ENCODE measurements at regions not wholly inside any gene's neighbourhood (a gene's known extent, or its start where the extent isn't known, plus 50 kb on each side); places are given as distances from the start of the nearest gene placed in this dataset.

DNA sequence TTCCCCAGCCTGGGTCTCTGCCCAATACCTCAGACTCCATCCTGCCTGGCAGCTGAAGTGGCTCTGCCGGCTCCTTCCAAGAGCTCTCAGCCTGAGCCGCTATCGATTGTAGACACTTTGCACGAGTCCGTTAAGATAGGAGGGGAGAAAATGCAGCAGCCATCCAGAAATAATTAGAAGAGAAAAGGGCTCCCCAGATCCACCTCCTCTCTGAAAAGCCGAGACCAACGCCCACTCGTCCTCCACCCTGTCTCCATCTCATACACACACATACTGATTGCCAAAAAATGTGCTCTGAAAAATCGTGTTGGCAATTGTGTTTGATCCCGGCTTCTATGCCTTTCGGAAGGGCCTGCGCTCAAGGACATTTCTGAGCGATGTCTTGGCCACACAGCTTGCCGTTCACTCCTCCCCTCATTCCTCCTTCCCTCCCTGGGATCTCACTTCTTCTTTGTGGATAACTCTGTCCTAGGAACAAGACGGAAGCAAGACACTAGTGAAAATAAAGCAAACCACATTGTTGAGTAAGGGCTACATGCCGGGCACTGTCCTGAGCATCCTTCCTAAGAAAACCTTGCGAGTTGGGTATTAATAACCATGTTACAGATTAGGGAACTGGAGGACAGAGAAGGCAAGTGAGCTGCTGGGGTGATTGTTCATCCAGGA lies 372.8 kb upstream of the MYT1L start:
- no peak for DNase-seq

DNA sequence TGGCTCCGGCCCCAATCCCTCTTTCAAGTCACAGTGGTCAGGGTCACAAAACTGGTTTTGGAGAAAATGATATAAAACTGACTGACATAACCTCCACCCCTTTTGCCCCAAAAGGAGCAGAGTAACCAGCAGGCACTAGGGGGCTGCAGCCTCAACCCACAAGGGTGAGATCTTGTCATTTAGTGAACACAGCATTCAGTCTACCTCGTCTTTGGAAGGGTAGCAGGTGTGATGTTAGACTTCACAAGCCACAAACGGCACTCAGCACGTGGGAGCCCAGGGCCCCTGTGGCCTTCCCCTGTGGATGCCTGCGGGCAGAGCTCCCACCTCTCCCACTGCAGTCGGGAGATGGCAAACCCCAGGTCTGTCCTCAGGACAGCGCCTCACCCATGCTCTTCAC lies 372.1 kb upstream of the MYT1L start:
- no peak for DNase-seq

GRCh38 chr2:2702385-2702784 lies 371.3 kb upstream of the MYT1L start:
- DNase-seq: no peak

DNA sequence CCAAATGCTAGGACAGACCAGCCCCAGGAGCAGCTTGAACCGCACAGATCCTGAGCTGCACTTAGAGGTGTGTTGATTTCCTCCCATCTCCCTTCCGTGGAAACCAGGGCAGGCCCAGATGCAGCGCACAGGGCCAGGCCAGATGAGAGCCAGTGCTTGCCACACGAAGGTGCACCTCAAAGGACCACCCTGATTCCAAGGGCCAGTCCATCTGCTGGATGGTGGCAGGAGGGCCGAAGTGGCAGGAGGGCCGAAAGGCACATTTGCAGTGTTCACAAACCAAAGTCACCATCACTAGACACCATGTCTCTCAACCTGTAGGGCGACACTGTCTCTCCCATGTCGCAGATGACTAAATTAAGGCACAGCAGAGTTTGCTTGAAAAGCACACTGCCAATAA lies 370.7 kb upstream of the MYT1L start:
- no peak for DNase-seq

DNA sequence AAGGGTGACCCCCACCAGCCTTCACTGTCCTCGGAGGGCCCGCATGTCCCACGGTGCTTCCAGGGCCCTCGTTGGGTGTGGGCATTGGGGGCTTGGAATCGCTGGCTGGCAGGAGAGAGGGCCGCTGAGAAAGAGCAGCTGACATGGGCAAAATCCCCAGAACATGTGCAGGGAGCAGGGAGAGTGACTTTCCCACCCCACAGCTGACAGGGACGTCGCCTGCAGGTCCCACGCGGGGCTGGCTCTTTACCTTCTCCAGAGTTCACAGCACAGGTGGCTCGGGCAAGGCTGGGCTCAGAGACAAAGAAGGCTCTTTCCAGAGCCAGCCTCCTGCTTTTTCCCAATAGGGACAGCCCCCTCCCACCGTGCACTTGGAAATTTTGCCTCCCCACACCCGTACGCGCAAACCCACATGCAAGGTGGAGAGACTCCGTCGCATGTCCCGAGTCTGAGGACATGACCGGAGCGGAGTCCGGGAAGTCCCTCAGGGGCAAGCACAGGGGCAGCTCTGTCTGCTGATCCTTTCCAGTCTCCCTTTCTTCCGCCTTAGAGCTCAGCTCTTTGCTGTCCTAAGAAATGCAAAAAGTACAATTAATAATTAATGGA lies 370.2 kb upstream of the MYT1L start:
- no peak for DNase-seq

DNA sequence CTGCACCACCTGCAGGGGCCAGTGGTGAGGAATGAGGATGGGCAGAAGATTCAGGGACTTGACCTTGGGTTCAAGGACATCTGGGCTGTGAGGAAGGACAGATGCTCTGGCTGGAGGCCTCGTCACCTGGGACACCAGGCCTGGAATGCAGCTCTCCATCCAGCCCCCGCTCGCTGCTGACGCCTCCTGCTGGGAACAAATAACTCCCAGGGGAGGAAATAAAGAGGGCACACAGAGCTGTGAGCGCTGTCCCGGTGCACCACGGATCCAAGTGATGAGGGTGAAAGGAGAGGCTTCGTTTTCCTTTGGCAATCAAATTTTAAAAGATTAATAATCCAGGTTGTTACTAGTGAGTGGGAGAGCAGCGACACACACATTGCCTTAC lies 368.0 kb upstream of the MYT1L start:
- DNase-seq: no peak

DNA sequence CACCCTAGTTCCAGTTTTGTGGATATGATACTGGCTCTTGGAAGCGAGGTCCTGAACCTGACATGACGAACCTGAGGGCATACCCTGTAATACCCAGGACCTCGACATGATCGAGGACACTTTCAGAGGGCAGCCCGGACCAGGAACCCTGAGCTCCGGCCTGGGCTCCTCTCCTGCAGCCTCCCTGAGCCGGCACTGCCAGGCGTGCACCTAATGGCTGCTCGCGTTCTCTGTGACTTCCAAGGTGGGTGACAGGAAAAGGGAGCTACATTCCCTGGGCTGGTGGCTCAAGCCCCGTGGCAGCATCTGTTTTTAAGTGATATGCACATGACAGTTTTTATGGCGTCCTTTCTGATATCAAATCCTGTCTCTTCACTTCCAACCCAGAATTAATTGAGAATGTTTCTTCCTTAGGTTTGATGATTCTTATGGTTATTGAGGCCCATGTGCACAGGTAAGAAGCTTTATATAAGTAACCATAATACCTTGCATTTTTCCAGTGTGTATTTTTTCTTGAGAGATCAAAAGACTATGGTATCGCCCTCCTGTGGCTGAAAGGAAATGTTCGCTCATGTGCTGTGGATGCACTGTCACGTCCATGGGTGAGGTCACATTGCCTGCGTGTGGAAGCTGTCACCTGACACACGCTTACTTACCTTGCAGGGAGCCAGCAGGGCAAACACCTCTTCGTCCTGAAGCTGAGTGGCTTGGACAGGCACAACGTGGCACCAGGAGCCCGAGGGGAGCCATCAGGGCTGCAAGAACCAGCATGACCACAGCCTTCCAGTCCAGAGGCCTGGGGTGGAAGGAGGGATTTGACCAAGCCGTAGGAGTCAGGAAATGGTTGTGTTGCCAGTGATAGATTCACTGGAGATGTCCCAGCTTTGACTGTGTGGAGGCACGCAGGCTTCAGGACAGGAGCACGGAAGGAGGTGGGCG lies 367.4 kb upstream of the MYT1L start:
- no peak for DNase-seq

- no peak for DNase-seq
Measured at GRCh38 chr2:2696733-2697455, 365.8 kb upstream of the MYT1L start.

DNA sequence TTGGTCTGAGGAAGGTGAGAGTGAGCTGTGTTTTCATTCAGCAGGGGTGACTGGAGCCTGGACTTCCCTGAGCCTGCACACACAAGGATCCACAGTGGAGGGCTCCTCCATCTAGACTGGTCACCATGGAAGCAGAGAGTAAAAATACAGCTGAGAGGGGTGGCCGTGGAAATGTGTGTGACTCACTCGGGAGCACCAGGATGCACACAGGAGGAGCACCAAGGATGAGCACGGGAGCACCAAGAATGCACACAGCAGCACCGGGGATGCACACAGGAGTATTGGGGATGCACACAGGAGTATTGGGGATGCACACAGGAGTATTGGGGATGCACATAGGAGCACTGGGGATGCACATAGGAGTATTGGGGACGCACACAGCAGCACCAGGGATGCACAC lies 365.2 kb upstream of the MYT1L start:
- DNase-seq: no peak

DNA sequence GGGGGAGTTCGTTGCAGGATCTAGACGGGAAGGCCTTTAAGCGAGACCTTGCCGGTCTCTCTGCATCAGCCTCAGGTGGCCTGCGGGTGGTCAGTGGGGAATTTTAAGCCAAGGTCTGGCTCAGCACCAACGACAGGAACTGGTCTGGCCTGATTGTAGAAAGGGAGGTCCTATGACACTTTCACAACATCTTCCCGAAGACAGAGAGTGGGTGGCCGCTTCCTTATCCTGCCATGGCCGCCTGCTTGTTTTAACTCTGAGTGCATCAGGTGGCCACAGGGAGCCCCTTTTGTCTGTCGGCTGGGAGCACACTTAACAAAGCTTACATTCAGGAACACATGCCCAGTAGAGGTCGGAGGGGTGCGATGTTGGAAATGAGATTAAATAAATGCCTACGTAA lies 363.7 kb upstream of the MYT1L start:
- no peak for DNase-seq

GRCh38 chr2:2692599-2693389 lies 361.7 kb upstream of the MYT1L start:
- DNase-seq: no peak

DNA sequence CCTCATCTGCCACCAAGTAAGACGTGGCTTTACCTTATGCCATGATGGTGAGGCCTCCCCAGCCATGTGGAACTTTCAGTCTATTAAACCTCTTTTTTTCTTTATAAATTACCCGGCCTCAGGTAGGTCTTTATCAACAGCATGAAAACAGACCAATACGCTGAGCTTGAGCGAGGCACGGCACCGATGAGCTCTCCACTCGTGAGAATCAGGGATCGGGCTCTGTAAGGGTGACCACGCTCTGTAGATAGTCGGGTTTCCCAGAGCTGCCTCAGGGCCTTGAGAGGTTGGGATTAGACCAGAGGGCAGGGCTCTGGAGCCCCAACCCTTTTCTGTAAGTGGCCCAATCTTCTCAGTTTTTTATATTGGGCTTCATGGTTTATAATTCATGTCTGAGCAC lies 360.3 kb upstream of the MYT1L start:
- DNase-seq: no peak

- no peak for DNase-seq
Measured at GRCh38 chr2:2690985-2691384, 359.9 kb upstream of the MYT1L start.

- no peak for DNase-seq
Measured at GRCh38 chr2:2689306-2689705, 358.2 kb upstream of the MYT1L start.

DNA sequence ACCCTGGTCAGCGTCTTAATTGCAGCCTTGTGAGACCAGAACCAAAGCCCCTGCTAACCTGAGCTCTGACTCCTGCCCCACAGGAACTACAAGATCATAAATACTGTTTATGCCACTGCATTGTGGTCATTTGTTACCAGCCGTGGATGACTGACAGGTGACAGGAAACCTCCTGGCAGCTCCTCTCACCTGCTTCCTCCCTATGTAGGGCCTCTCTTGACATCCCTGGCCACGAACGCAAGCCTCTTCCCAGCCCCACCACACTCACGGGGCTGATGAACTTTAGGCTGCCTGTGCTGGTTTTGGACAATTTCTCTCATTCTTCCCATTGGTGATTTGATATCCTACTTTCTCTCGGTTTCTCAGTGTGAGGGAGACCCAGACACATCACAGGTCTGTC lies 357.2 kb upstream of the MYT1L start:
- no peak for DNase-seq

DNA sequence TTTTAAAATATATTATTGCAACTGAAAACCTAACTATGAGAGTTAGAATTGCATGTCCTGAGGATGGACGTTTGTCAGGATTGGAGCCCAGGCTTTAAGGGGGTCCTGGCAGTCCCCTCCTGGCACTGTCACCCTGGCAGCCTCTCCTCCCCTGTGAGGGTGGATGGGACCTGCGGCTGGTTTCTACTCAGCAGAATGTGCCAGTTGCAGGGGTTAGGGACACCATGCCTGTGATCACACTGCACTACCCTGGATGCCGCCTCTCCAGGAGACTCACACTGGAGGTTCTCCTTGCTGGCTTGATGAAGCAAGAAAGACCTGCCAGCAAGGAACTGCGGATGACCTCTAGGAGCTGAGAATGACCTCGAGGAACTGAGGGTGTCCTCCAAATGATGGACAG lies 356.7 kb upstream of the MYT1L start:
- DNase-seq: no peak

DNA sequence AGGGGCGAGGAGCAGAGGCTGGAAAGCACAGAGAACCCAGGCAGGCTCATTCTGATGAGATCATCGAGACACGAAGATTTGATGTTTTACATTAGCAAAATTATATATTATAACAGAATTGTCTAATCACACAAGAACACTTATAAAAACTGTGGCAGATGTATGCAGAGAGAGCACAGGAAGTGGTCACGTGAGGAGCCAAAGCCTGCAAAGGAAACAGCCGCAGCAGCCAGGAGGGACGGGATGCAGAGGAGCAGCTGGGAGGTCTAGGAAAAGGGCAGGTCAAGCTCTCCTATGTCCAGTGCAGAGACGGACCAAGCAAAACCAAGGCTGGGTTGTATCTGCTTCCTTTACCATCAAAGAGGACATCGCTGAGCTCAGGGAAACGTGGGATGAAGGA lies 355.1 kb upstream of the MYT1L start:
- DNase-seq: no peak

GRCh38 chr2:2683606-2684224 lies 352.6 kb upstream of the MYT1L start:
- DNase-seq: no peak

GRCh38 chr2:2682700-2683342 lies 351.7 kb upstream of the MYT1L start:
- DNase-seq: no peak

DNA sequence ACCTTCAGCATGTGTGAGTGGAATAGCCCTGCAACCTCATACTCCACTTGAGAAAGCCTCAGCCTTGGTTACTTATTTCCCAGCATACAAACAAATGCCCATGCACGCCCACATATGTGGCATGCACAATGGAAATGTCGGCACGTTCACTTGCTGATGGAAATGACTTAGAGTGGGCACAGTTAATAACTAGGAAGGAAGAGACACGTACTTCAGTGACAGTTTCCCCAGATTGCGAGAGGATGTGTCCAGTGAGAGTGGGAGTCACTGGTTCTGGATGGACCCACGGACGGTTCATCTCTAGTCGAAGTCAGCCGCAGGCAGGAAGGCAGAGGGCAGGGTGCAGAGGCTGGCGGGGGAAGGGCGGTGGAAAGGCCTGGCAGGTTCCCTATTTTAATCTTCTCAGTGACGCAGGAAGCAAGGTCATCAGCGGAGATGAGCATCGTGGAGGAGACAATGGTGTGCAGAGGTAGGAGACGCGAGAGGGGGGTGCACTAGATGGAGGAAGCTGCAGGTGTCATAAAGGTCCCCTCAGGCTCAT lies 350.7 kb upstream of the MYT1L start:
- no peak for DNase-seq

- DNase-seq: no peak
Measured at GRCh38 chr2:2681085-2681484, 350.0 kb upstream of the MYT1L start.
